NOMO-1 treated with DMSO at 0.1 percent for 48 hours (cell line): ENCODE measurements at regions not wholly inside any gene's neighbourhood (a gene's known extent, or its start where the extent isn't known, plus 50 kb on each side); places are given as distances from the start of the nearest gene placed in this dataset.

Experiments
- DNase-seq: peaks from one replicate; lab custom pipeline; 2025; ENCODE audit not compliant: unreplicated experiment; lab: John Stamatoyannopoulos, UW

DNA sequence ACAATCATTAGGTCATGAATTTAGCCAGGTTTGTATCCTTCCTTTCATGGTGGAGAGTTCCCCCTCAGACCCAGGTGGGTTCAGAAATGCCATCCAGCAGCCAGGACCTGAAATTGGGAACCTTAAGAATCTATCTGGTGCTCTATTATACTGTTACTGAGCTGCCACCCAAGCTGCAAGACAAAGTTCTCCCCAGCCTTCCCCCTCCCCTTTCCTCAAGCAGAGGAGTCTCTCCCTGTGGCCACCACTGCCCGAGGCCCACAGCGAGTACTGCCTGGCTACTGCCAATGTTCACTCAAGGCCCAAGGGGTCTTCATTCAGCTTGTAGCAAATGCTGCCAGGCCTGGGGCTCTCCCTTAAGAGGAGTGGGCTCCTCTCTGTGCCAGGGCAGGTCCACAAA, 133.8 kb downstream of the TMEM38B start:
- DNase-seq: no peak

- no peak for DNase-seq
Measured at GRCh38 chr9:105828596-105829213, 134.4 kb downstream of the TMEM38B start.

DNA sequence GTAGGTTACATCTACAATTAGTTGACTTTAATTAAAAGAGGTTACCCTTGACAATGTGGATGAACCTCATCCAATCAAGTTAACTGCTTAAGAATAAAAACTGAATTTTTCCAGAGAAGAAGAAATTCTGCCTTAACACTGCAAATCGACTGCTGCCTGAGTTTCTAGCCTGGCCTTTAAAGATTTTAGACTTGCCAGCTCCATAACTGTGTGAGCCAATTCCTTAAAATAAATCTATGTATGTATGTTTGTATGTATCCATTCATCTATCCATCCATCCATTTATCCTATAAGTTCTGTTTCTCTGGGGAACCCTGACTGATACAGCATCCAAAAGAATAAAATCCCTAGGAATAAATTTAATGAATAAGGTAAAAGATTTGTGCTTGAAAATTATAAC, 136.1 kb downstream of the TMEM38B start:
- no peak for DNase-seq

- DNase-seq: no peak
Measured at GRCh38 chr9:105832096-105832710, 137.9 kb downstream of the TMEM38B start.

DNA sequence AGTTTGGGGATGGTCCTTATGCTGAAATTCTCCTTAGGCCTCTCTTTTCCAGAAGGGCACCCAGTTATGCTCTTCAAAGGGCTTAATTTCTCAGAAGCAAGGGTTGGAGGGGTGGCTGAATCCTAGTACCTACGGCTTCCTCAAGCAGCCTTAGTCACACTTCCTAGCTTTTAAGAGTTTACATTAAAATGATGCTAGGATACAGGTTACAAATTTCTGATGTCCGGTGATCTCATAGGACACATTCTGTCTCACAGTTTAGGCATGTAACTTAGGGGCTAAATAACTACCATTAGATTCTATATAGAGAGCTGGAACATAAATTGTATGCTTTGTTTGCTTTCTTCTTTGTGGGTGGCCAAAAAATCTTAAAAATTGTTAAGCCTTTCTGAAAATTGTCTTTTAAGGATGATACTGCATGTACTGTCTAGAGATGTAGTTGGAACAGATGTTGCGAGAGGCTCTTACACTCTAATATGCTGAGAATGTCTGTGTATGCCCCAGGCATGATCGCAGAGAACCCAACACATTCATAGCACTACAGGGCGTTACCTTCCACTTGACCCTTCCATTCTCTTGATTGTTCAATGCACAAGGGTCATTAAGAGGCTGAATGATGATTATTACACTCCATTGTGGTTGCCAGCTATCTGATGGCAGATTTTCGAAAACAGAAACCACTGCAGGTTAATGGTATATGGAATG, 139.1 kb downstream of the TMEM38B start:
- DNase-seq: no peak

- no peak for DNase-seq
Measured at GRCh38 chr9:105834404-105834803, 140.1 kb downstream of the TMEM38B start.

GRCh38 chr9:105835721-105836120, 141.4 kb downstream of the TMEM38B start:
- DNase-seq: no peak

GRCh38 chr9:105836936-105837660, 142.8 kb downstream of the TMEM38B start:
- no peak for DNase-seq

DNA sequence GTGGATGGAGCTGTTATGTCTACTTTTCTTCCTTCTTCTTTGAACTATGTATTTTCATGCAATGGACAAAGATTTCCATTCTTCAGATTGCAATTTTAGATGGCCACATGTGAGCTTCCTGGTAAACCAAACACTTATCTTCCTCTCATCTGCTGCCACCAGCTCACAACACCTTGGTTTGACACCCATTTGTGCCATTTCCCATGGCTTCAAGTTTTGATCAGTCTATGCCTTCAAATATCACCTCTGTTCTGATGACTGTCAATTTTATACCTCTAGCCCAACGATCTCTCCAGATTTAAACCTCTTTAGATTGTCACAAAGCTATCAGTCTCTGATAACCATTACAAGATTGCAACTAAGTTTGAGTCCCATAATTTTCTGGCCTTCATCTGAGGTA, 147.2 kb downstream of the TMEM38B start:
- no peak for DNase-seq

- peak; percentile 35 for DNase-seq
Measured at GRCh38 chr9:105842023-105842644, 147.8 kb downstream of the TMEM38B start.

DNA sequence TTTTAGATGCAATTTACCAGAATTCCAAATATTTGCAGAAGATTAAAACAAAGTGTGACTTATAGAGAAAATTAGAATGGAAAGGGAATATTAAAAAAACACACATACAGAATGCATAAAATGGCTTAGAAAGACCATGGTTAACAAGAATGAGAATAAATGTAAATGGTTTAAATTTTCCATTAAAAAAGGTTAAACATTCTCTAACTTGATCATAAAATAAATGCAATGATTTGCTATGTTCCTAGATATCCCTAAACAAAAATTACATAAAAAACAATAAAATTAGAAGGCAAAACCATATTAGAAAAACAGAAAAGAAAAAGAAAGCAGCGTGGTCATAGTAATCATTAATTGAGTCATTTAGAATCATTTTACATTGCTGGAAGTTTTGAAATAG, 152.5 kb downstream of the TMEM38B start:
- DNase-seq: no peak

- DNase-seq: peak; percentile 11
Measured at GRCh38 chr9:105850852-105851500, 156.6 kb downstream of the TMEM38B start.

DNA sequence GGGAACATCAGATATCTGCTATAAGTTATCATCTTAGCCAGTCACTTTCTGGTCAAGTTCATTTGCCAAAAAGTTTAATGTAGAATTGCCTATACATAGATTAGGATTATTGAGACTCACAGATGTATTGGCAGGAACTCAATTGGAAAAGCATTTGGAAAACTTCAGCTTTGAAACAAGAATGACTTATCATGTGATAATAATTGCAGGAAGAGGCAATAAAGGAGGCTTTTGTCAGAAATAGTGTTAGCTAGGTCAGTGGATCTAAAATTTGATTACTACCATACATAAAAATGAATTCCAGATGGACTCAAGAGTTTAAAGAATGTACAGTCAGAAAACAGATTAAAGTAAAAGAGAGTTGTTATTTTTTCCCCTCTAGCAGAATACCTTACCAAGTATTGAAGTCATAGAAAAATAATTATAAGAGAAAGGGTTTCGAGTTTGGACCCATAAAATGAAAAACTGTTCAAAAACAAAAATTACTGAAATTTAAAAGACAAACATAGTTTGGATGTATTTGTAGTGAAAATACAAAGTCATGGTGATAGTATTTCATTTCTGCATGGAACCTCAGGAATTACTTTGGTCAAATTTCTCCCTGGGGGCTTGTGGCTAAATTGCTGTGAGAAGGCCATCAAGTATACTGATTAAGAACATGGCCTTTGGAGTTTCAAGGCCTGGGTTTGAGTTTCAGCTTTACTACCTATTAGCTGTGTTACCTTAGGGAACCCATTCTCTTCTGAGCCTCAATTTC, 159.9 kb downstream of the TMEM38B start:
- no peak for DNase-seq

DNA sequence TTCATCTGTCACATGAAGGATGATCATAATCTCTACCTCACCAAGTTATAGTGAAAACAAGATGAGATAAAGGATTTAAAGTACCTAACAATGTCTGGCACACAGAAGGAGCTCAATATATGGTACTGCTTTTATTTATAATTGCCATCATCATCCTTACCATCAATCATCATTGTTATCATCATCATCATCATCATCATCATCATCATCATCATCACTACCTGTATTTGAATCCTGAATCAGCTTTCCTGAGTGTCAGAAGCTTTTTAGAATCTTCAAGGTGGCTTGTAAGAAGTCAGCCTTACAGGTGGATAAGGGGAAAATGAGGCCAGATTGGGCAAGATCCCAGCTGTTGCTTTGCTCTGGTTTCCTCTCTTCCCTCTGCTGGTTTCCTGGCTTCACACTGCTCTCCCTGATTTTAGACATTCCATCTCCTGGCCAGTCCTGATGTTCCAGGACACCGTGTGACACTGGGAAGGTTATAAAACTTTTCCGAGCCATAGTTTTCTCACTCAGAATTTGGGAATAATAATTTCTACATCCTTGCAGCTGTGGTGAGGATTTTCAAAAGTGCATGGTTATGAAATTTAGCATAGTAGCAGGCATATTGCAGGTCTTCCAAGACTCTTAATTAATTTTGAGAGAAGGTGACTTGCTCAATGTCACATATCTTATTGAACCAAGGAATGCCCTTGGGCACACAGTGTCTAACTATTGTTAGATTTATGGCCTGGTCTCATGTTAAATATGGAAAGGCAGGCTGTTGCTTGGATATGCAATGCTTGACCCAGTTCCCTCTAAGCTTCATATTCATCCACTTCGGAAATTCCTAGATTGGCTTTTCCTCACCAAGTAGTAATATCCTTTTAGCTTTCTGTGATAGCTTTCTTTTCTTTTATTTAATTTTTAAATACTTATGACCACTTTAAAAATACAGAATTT, 160.7 kb downstream of the TMEM38B start:
- no peak for DNase-seq

DNA sequence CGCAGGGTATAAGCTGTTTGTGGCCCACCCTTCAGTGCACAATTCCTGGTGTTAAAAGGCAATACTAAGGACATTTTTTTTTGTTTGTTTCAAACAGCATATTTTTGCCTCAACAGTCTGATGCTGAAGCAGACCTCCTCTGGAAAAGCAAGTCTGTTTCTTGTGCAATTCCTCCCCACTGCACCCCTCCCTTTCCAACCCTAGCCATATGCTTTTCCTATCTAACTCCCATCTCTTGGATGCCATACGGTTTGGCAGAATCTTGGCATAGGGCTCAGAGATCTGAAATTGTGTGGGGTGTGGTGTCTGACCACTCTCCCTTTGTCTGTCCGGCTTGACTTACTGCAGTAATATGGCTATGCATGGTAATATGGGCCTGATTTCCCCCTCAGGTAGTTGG, 161.6 kb downstream of the TMEM38B start:
- no peak for DNase-seq

GRCh38 chr9:105858006-105858690, 163.8 kb downstream of the TMEM38B start:
- no peak for DNase-seq

DNA sequence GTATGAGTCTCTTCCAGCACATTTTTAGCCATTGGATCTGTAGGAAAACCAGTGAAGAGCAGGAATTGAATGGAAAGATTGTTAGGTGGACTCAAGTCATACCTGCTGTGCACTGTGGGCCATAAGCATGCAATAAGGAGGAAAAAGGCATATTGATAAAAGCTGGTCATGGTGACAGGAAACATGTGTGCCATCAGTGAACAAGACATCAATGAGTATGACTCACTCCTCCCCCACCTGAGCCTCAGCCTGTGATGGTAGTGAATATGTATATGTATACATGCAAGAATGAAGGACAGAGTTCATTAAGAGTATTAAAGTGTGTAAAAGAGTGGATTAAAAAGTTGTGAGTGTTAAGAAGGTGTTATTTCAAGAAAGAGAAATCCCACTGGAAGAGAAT, 164.5 kb downstream of the TMEM38B start:
- no peak for DNase-seq

DNA sequence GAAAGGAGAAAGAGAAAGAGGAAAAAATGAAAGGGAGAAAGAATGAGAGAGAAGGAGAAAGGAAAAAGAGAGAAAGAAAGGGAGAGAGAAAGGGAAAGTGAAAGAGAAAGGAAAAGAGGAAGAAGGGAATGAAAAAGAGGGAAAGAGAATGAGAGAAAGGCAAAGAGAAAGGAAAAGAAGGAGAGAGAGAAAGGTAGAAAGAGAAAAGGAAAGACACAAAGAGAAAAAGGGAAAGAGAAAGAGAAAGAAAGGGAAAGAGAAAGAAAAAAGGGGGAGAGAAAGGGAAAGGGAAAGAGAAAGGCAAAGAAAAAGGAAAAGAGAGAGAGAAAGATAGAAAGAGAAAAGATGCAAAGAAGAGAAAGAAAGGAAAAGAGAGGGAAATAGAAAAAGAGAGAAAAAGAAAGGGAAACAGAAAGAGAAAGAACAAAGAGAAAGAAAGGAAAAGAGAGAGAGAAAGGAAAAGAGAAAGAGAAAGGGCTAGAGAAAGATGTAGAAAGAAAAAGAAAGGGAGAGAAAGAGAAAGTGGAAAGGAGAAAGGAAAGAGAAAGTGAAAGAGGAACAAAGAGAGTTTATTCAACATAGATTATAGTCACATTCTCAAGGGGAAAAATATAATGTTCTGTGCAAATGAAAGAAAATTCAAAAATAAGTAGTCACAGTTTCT, 165.2 kb downstream of the TMEM38B start:
- DNase-seq: peak; percentile 72
